HepG2 (cell line): ENCODE measurements at regions not wholly inside any gene's neighbourhood (a gene's known extent, or its start where the extent isn't known, plus 50 kb on each side); places are given as distances from the start of the nearest gene placed in this dataset.

Experiments
- BRCA1 ChIP-seq: sonication (generic); formaldehyde crosslinking; IDR thresholded peaks from 2 replicates; pipeline ENCODE4 v1.4.0; 2020; ENCODE audit warnings: missing genetic modification reagents
- FOSL1 ChIP-seq: sonication (generic); formaldehyde crosslinking; IDR thresholded peaks from 2 replicates; pipeline ENCODE4 v1.9.0; 2021; ENCODE audit warnings: missing genetic modification reagents, borderline replicate concordance
- HDAC2 ChIP-seq: sonication (generic); formaldehyde crosslinking; IDR thresholded peaks from 2 replicates; pipeline ENCODE4 v1.4.0; 2020; ENCODE audit warnings: missing genetic modification reagents
- MEIS2 ChIP-seq: sonication (generic); formaldehyde crosslinking; IDR thresholded peaks from 2 replicates; pipeline ENCODE4 v1.9.0; 2021; ENCODE audit warnings: mild to moderate bottlenecking, missing genetic modification reagents
- NAIF1 ChIP-seq: sonication (generic); formaldehyde crosslinking; IDR thresholded peaks from 2 replicates; pipeline ENCODE4 v1.5.0; 2020; ENCODE audit warnings: mild to moderate bottlenecking, missing genetic modification reagents, borderline replicate concordance
- NFE2L2 ChIP-seq: fragments of 150-350 bp; IDR thresholded peaks from 2 replicates; pipeline ENCODE4 v1.6.1; 2014; ENCODE audit warnings: low read length
- SMARCC2 ChIP-seq: fragments of 450-650 bp; IDR thresholded peaks from 2 replicates; pipeline ENCODE4 v1.6.1; 2017; ENCODE audit warnings: antibody characterized with exemption, mild to moderate bottlenecking
- TEAD2 ChIP-seq: sonication (generic); formaldehyde crosslinking; IDR thresholded peaks from 2 replicates; pipeline ENCODE4 v1.9.0; 2021; ENCODE audit warnings: missing genetic modification reagents
- ZNF235 ChIP-seq: sonication (generic); formaldehyde crosslinking; IDR thresholded peaks from 2 replicates; pipeline ENCODE4 v1.8.1; 2023; ENCODE audit warnings: mild to moderate bottlenecking, missing genetic modification reagents, borderline replicate concordance
- ZNF33A ChIP-seq: sonication (generic); formaldehyde crosslinking; IDR thresholded peaks from 2 replicates; pipeline ENCODE4 v1.5.1; 2020; ENCODE audit warnings: missing genetic modification reagents, mild to moderate bottlenecking, moderate library complexity, borderline replicate concordance
- ZNF512 ChIP-seq: sonication (generic); formaldehyde crosslinking; IDR thresholded peaks from 2 replicates; pipeline ENCODE4 v1.4.0; 2020; ENCODE audit warnings: mild to moderate bottlenecking, missing genetic modification reagents
- ZNF564 ChIP-seq: sonication (generic); formaldehyde crosslinking; IDR thresholded peaks from 2 replicates; pipeline ENCODE4 v1.8.1; 2023; ENCODE audit warnings: mild to moderate bottlenecking, missing genetic modification reagents
- ZNF737 ChIP-seq: sonication (generic); formaldehyde crosslinking; IDR thresholded peaks from 2 replicates; pipeline ENCODE4 v1.5.0; 2020; ENCODE audit warnings: missing genetic modification reagents, mild to moderate bottlenecking, borderline replicate concordance
- TF ChIP-seq, protein P1 (sequence below): sonication (generic); formaldehyde crosslinking; conservative IDR thresholded peaks from 2 replicates; pipeline ENCODE4 v1.8.0; 2022; ENCODE audit warnings: low read depth, missing genetic modification reagents
- TF ChIP-seq, protein P2 (sequence below): sonication (generic); formaldehyde crosslinking; IDR thresholded peaks from 2 replicates; pipeline ENCODE4 v1.8.1; 2023; ENCODE audit warnings: mild to moderate bottlenecking, missing genetic modification reagents, borderline replicate concordance
- TF ChIP-seq, protein P3 (sequence below): sonication (generic); formaldehyde crosslinking; IDR thresholded peaks from 2 replicates; pipeline ENCODE4 v1.4.0; 2020; ENCODE audit warnings: mild to moderate bottlenecking, missing genetic modification reagents
- TF ChIP-seq, protein P4 (sequence below): sonication (generic); formaldehyde crosslinking; IDR thresholded peaks from 2 replicates; pipeline ENCODE4 v1.8.0; 2023; ENCODE audit warnings: mild to moderate bottlenecking, missing genetic modification reagents
- TF ChIP-seq, protein P5 (sequence below): sonication (generic); formaldehyde crosslinking; IDR thresholded peaks from 2 replicates; pipeline ENCODE4 v1.4.0; 2020; ENCODE audit warnings: low read depth, mild to moderate bottlenecking, missing genetic modification reagents

DNA sequence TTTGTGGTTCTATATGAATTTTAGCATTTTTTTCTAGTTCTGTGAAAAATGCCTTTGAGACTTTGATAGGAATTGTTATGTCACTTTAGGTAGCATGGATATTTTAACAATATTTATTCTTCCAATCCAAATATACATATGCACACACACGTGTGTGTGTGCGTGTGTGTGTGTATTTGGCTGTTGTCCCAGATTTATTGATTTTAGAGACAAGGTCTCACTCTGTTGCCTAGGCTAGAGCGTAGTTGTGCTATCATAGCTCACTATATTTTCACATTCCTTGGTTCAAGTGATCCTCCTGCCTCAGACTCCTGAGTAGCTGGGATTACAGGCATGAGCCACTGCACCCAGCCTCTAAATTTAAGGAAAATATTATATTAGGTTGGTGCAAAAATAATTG, 162.5 kb upstream of the TRIM24 start (continued):
- TF ChIP-seq, protein P1, sequence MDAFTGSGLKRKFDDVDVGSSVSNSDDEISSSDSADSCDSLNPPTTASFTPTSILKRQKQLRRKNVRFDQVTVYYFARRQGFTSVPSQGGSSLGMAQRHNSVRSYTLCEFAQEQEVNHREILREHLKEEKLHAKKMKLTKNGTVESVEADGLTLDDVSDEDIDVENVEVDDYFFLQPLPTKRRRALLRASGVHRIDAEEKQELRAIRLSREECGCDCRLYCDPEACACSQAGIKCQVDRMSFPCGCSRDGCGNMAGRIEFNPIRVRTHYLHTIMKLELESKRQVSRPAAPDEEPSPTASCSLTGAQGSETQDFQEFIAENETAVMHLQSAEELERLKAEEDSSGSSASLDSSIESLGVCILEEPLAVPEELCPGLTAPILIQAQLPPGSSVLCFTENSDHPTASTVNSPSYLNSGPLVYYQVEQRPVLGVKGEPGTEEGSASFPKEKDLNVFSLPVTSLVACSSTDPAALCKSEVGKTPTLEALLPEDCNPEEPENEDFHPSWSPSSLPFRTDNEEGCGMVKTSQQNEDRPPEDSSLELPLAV (CRISPR knock-in tag), result no peak
- TF ChIP-seq, protein P2, sequence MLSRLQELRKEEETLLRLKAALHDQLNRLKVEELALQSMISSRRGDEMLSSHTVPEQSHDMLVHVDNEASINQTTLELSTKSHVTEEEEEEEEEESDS, result no peak
- TF ChIP-seq ZNF737 (CRISPR knock-in tag) (no peak), ZNF564 (CRISPR knock-in tag) (no peak), TEAD2 (no peak), BRCA1 (CRISPR knock-in tag) (no peak), MEIS2 (CRISPR knock-in tag) (no peak), NAIF1 (CRISPR knock-in tag) (no peak), HDAC2 (CRISPR knock-in tag) (peak; percentile 19; the same call in 1 of the 2 replicates), ZNF33A (CRISPR knock-in tag) (no peak), FOSL1 (no peak), ZNF512 (CRISPR knock-in tag) (no peak), NFE2L2 (no peak), SMARCC2 (no peak), ZNF235 (CRISPR knock-in tag) (no peak)
- TF ChIP-seq, protein P3, sequence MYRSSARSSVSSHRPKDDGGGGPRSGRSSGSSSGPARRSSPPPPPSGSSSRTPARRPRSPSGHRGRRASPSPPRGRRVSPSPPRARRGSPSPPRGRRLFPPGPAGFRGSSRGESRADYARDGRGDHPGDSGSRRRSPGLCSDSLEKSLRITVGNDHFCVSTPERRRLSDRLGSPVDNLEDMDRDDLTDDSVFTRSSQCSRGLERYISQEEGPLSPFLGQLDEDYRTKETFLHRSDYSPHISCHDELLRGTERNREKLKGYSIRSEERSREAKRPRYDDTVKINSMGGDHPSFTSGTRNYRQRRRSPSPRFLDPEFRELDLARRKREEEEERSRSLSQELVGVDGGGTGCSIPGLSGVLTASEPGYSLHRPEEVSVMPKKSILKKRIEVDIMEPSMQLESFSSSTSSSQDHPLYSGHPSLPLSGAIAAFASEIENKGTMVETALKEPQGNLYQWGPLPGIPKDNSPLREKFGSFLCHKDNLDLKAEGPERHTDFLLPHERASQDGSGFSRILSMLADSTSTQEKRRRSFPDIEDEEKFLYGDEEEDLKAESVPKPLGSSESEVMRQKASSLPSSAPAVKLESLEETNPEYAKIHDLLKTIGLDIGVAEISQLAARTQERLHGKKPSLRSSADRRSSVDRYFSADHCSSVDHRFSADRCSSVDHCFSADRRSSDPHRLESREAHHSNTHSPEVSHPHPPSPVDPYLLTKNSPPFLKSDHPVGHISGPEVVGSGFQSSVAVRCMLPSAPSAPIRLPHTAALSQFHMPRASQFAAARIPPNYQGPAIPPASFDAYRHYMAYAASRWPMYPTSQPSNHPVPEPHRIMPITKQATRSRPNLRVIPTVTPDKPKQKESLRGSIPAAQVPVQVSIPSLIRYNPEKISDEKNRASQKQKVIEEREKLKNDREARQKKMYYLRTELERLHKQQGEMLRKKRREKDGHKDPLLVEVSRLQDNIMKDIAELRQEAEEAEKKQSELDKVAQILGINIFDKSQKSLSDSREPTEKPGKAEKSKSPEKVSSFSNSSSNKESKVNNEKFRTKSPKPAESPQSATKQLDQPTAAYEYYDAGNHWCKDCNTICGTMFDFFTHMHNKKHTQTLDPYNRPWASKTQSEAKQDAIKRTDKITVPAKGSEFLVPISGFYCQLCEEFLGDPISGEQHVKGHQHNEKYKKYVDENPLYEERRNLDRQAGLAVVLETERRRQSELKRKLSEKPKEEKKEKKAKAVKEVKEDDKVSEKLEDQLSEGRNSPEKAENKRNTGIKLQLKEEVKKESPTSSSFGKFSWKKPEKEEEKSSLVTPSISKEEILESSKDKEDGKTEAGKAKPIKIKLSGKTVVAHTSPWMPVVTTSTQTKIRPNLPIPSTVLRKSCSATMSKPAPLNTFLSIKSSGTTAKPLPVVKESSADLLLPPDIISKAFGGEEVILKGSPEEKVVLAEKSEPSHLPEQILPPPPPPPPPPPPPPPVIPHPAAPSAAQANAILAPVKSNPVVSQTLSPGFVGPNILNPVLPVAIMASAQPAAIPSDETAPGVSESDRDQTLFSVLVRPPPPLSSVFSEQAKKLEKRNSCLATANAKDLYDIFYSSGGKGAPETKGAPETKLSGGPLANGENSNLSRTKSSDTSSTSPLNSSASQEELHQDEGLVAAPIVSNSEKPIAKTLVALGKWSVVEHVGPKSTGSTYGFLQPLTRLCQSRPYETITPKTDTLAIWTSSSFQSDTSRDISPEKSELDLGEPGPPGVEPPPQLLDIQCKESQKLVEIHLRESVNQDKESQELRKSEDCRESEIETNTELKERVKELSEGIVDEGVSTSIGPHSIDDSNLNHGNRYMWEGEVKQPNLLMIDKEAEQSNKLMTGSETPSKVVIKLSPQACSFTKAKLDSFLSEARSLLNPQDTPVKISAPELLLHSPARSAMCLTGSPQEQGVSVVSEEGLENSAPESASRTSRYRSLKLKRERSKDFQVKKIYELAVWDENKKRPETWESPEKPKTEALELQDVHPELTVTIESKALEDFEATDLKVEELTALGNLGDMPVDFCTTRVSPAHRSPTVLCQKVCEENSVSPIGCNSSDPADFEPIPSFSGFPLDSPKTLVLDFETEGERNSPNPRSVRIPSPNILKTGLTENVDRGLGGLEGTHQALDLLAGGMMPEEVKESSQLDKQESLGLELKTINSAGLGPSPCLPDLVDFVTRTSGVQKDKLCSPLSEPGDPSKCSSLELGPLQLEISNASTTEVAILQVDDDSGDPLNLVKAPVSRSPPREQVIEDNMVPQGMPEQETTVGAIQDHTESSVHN, result no peak
- TF ChIP-seq, protein P4, sequence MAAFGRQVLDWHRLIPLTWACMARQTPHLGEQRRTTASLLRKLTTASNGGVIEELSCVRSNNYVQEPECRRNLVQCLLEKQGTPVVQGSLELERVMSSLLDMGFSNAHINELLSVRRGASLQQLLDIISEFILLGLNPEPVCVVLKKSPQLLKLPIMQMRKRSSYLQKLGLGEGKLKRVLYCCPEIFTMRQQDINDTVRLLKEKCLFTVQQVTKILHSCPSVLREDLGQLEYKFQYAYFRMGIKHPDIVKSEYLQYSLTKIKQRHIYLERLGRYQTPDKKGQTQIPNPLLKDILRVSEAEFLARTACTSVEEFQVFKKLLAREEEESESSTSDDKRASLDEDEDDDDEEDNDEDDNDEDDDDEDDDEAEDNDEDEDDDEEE, result no peak
- TF ChIP-seq, protein P5, sequence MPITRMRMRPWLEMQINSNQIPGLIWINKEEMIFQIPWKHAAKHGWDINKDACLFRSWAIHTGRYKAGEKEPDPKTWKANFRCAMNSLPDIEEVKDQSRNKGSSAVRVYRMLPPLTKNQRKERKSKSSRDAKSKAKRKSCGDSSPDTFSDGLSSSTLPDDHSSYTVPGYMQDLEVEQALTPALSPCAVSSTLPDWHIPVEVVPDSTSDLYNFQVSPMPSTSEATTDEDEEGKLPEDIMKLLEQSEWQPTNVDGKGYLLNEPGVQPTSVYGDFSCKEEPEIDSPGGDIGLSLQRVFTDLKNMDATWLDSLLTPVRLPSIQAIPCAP (CRISPR knock-in tag), result no peak
